Natural killer cell treated with Interleukin-12 subunit alpha and Interleukin-12 subunit beta and Interleukin-15 and Interleukin-18, amount 100 ng/mL, for 72 hours (primary cell): ENCODE measurements at regions not wholly inside any gene's neighbourhood (a gene's known extent, or its start where the extent isn't known, plus 50 kb on each side); places are given as distances from the start of the nearest gene placed in this dataset.

Source experiments
- ATAC-seq, 2 donors: fragments of 150-1000 bp; cut with Tn5 transposase in 1 of 2; sonication (Bioruptor Pico), chemical (Tn5 transposase) in 1 of 2; 2 replicates each; pipeline ENCODE4 v1.10.0; 2021
- DNase-seq: peaks from one replicate; pipeline ENCODE4 v3.0.0; 2022; ENCODE audit warnings: low spot score
- H3K27ac Mint-ChIP-seq, 2 donors: 1 replicate in 1 of 2; 2 replicates in 1 of 2; pipeline ENCODE4 v1.8.0; 2022; ENCODE audit warnings: mixed read lengths in 2 of 2, mild to moderate bottlenecking in 1 of 2, moderate library complexity in 1 of 2
- H3K27me3 Mint-ChIP-seq, 2 donors: 1 replicate in 1 of 2; 2 replicates in 1 of 2; pipeline ENCODE4 v1.8.0; 2022; ENCODE audit warnings: mixed read lengths in 2 of 2
- H3K36me3 Mint-ChIP-seq: one replicate; pipeline ENCODE4 v1.8.0; 2022; ENCODE audit warnings: mixed read lengths
- H3K4me1 Mint-ChIP-seq, 2 donors: 1 replicate in 1 of 2; 2 replicates in 1 of 2; pipeline ENCODE4 v1.8.0; 2022; ENCODE audit warnings: low read depth in 2 of 2, mixed read lengths in 2 of 2, mild to moderate bottlenecking in 1 of 2
- H3K4me3 Mint-ChIP-seq: one replicate; pipeline ENCODE4 v1.8.0; 2022; ENCODE audit warnings: mixed read lengths
- H3K9me3 Mint-ChIP-seq: 2 replicates; pipeline ENCODE4 v1.8.0; 2022; ENCODE audit warnings: mixed read lengths

GRCh38 chr16:14337303-14338191 is 266.4 kb downstream of the MRTFB start:
- no peak overlapping the region for H3K4me3 Mint-ChIP-seq
- no peaks in the 10 kb centered on the region for H3K4me1 Mint-ChIP-seq
- H3K27ac Mint-ChIP-seq = no peak overlapping the region

GRCh38 chr16:14335297-14335696 is 264.2 kb downstream of the MRTFB start:
- Mint-ChIP-seq H3K4me3 (no peak overlapping the region), H3K9me3 (no peaks in the 10 kb centered on the region), H3K27ac (no peak overlapping the region), H3K36me3 (no peaks in the 10 kb centered on the region), H3K27me3 (peaks cover 16 to 19% of the 10 kb centered on the region in 2 donors), H3K4me1 (no peaks in the 10 kb centered on the region)
- no peak for DNase-seq
- no peak for ATAC-seq

More at GRCh38 chr16:14337303-14338191, 266.4 kb downstream of the MRTFB start:
- Mint-ChIP-seq H3K9me3 (no peaks in the 10 kb centered on the region), H3K27me3 (peaks cover 16 to 20% of the 10 kb centered on the region in 2 donors), H3K36me3 (no peaks in the 10 kb centered on the region)
- DNase-seq (no peak), ATAC-seq (no peak)

DNA sequence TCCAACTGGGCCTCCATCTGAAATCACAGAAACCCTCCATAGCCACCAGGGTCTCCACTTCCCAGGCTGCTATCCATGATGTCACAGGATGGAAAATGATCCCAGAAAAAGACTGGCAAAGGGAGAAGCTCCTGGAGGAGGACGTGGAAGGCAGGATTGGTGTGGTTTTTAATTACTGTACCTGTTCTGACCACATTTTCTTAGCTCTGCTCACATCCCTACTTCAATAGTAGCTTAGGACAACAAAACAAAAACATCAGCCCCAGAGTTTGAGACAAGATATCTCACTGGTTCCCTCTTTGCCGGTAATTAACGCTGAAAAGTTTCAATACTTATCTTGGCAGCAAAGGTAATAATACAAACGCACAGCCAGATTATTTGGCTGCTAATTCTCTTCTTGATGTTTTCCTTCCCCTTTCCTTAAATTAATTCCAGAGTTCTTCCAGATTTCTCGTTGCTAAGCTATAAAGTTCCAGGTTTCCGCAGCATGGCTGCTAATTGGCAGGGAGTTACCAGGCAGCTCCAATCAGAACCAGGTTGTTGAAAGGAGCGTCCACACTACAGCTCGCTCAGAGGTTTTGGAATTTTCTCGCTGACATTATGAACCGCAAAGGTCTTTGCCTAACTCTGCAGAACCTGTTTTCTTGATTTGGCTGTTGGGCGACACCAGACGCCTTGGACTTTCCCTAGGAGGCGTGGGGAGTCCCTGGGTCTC is 263.4 kb downstream of the MRTFB start:
- Mint-ChIP-seq H3K27ac (no peak overlapping the region), H3K27me3 (peaks cover 12% of the 10 kb centered on the region in 2 donors), H3K36me3 (no peaks in the 10 kb centered on the region), H3K4me3 (no peak overlapping the region), H3K4me1 (no peaks in the 10 kb centered on the region), H3K9me3 (no peaks in the 10 kb centered on the region)
- ATAC-seq (no peak), DNase-seq (no peak)

GRCh38 chr16:14333361-14333760 is 262.2 kb downstream of the MRTFB start:
- ATAC-seq = no peak
- Mint-ChIP-seq H3K27me3 (peaks cover 6 to 9% of the 10 kb centered on the region in 2 donors), H3K4me1 (no peaks in the 10 kb centered on the region), H3K4me3 (no peak overlapping the region), H3K27ac (no peak overlapping the region), H3K36me3 (no peaks in the 10 kb centered on the region), H3K9me3 (no peaks in the 10 kb centered on the region)
- DNase-seq = no peak

- H3K27ac Mint-ChIP-seq = no peak overlapping the region
- DNase-seq (no peak), ATAC-seq (no peak)
- peaks cover 0 to 2% of the 10 kb centered on the region in 2 donors for H3K27me3 Mint-ChIP-seq
- no peak overlapping the region for H3K4me3 Mint-ChIP-seq
- no peaks in the 10 kb centered on the region for H3K4me1 Mint-ChIP-seq
- no peaks in the 10 kb centered on the region for H3K9me3 Mint-ChIP-seq
- no peaks in the 10 kb centered on the region for H3K36me3 Mint-ChIP-seq
Measured at GRCh38 chr16:14331020-14331419, 259.9 kb downstream of the MRTFB start.

- Mint-ChIP-seq H3K9me3 (no peaks in the 10 kb centered on the region), H3K27ac (no peak overlapping the region), H3K36me3 (no peaks in the 10 kb centered on the region), H3K4me1 (no peaks in the 10 kb centered on the region), H3K4me3 (no peak overlapping the region), H3K27me3 (peaks cover 0 to 2% of the 10 kb centered on the region in 2 donors)
- ATAC-seq (no peak), DNase-seq (no peak)
Measured at GRCh38 chr16:14329727-14330350, 258.7 kb downstream of the MRTFB start.

- Mint-ChIP-seq H3K27me3 (peaks cover 7 to 20% of the 10 kb centered on the region in 2 donors), H3K36me3 (no peaks in the 10 kb centered on the region), H3K4me3 (no peak overlapping the region), H3K4me1 (no peaks in the 10 kb centered on the region), H3K9me3 (no peaks in the 10 kb centered on the region), H3K27ac (no peak overlapping the region)
- no peak for ATAC-seq
- no peak for DNase-seq
Measured at GRCh38 chr16:14325502-14326401, 254.6 kb downstream of the MRTFB start.

DNA sequence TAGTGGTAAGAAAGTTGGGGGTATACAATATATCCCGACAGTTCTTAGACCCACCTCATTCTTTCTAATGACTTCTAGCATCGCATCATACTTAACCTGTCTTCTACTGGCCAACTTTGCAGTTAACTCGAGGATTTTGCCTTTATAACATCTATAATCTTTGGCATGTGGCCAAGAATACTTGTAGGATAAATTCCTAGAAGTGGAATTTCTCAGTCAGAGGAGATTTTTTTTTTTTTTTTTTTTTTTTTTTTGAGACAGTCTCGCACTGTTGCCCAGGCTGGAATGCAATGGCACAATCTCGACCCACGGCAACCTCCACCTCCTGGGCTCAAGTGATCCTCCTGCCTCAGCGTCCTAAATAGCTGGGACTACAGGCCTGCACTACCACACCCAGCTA is 253.5 kb downstream of the MRTFB start:
- Mint-ChIP-seq H3K36me3 (no peaks in the 10 kb centered on the region), H3K4me3 (no peak overlapping the region), H3K4me1 (no peaks in the 10 kb centered on the region), H3K27ac (no peak overlapping the region), H3K9me3 (no peaks in the 10 kb centered on the region), H3K27me3 (peaks cover 7 to 20% of the 10 kb centered on the region in 2 donors)
- no peak for DNase-seq
- ATAC-seq = no peak

DNA sequence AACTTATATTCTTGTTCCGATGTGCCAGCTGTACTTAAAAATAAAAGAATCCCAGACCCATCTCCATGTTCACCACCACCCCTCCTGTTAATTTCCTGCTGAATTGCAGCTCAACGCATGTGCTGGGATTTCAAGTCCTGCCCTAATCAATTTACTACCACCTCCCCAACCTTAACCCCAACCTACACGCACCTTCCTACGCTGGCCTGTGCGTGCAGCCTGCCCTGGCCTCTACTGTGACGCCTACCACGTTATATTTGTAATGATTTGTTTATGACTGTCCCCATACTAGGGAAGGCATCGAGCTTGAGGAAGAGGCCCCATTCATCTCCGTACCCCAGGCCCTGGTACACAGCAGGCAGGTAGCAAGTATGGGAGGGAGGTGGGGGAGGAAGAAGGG is 251.1 kb downstream of the MRTFB start:
- Mint-ChIP-seq H3K27ac (no peak overlapping the region), H3K9me3 (no peaks in the 10 kb centered on the region), H3K36me3 (no peaks in the 10 kb centered on the region), H3K27me3 (peaks cover 7 to 20% of the 10 kb centered on the region in 2 donors), H3K4me3 (no peak overlapping the region), H3K4me1 (no peaks in the 10 kb centered on the region)
- no peak for ATAC-seq
- no peak for DNase-seq

- Mint-ChIP-seq H3K4me3 (no peak overlapping the region), H3K9me3 (no peaks in the 10 kb centered on the region), H3K36me3 (no peaks in the 10 kb centered on the region), H3K27ac (no peak overlapping the region), H3K4me1 (no peaks in the 10 kb centered on the region), H3K27me3 (peaks cover 7 to 20% of the 10 kb centered on the region in 2 donors)
- ATAC-seq = no peak
- no peak for DNase-seq
Measured at GRCh38 chr16:14321542-14321941, 250.4 kb downstream of the MRTFB start.

- Mint-ChIP-seq H3K36me3 (no peaks in the 10 kb centered on the region), H3K9me3 (no peaks in the 10 kb centered on the region), H3K27ac (no peak overlapping the region), H3K4me1 (no peaks in the 10 kb centered on the region), H3K4me3 (no peak overlapping the region), H3K27me3 (peaks cover 7 to 20% of the 10 kb centered on the region in 2 donors)
- no peak for DNase-seq
- no peak for ATAC-seq
Measured at GRCh38 chr16:14320406-14320805, 249.3 kb downstream of the MRTFB start.
